GM23248 (cell line): ENCODE measurements at regions not wholly inside any gene's neighbourhood (a gene's known extent, or its start where the extent isn't known, plus 50 kb on each side); places are given as distances from the start of the nearest gene placed in this dataset.
"Not testable (repeated sequence)": the region's sequence is repeated elsewhere in the genome, so short reads cannot be mapped to it uniquely, and the experiment has no call there.

Source experiments
- EZH2 ChIP-seq: fragments of 200-600 bp; sonication (generic); IDR thresholded peaks from 2 replicates; pipeline ENCODE4 v1.6.1; 2018; ENCODE audit warnings: antibody characterized with exemption, mild to moderate bottlenecking; ENCODE audit not compliant: insufficient read depth, poor library complexity, severe bottlenecking
- EZH2phosphoT487 ChIP-seq: fragments of 200-600 bp; sonication (generic); IDR thresholded peaks from 2 replicates; pipeline ENCODE4 v1.6.1; 2018; ENCODE audit warnings: antibody characterized with exemption, moderate library complexity, mild to moderate bottlenecking, low read depth; ENCODE audit not compliant: insufficient read depth

DNA sequence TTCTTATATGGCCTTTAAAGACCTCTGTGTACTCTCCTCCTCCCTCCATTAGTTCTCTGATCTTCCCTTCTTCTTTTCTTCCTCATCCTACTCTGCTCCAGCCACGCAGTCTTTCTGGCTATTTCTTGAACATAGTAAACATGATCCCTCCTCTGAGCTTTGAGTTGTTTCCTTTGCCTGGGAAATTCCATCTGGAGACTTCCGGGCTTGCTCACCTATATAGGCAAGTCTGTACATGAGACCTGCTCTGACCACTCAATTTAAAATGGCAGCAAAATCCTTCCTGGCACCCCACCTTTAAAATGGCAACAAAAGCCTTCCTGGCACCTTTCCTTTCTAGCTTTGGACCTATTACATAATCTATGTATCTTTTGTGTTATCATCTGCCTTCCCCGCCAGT lies 94.4 kb downstream of the SPDYE17 start:
- not testable (repeated sequence) for TF ChIP-seq EZH2, EZH2phosphoT487
